ENCODE measurements at regions not wholly inside any gene's neighbourhood (a gene's known extent, or its start where the extent isn't known, plus 50 kb on each side); places are given as distances from the start of the nearest gene placed in this dataset.

GRCh38 chrX:34437586-34437985 lies 219.5 kb downstream of the TMEM47 start:
- H3K27me3 ChIP-seq = peaks cover 0 to 5% of the 10 kb centered on the region in 2 donors
- H3K9me3 ChIP-seq = no peaks in the 10 kb centered on the region
- H3K4me3 ChIP-seq = no peak overlapping the region
- ATAC-seq = no peak
- no peaks in the 10 kb centered on the region for H3K36me3 ChIP-seq
- intact Hi-C loops (cut with DNase I) = no loop called here
- no peak overlapping the region for H3K27ac ChIP-seq
- peak in 1 of 3 donors; percentile 11 for DNase-seq
- H3K4me1 ChIP-seq = no peaks in the 10 kb centered on the region
- 0% methylated on average over 2 of the region's 6 CpGs for WGBS (ENCODE audit: insufficient coverage, low coverage, low lambda C conversion rate, missing lambda C conversion rate)
- TF ChIP-seq POLR2A (IDR thresholded peaks at IDR 0.05) (no peak), CTCF (IDR thresholded peaks at IDR 0.05) (no peak)

- H3K27me3 ChIP-seq = no peaks in the 10 kb centered on the region
- no peak overlapping the region for H3K4me3 ChIP-seq
- H3K36me3 ChIP-seq = no peaks in the 10 kb centered on the region
- intact Hi-C loops (cut with DNase I) = no loop called here
- H3K4me1 ChIP-seq = no peaks in the 10 kb centered on the region
- TF ChIP-seq CTCF (IDR thresholded peaks at IDR 0.05) (peak in 3 of 4 donors; percentile 24 to 37 (median 25)), POLR2A (IDR thresholded peaks at IDR 0.05) (no peak)
- no peaks in the 10 kb centered on the region for H3K9me3 ChIP-seq
- no peak for DNase-seq
- no peak overlapping the region for H3K27ac ChIP-seq
- peak; percentile 35 to 71 (median 50) for ATAC-seq
Observed at GRCh38 chrX:34426334-34426733, 230.8 kb downstream of the TMEM47 start.

GRCh38 chrX:34406580-34406979 lies 250.5 kb downstream of the TMEM47 start:
- no peak overlapping the region for H3K27ac ChIP-seq
- peaks cover 0 to 7% (median 0%) of the 10 kb centered on the region in 4 donors for H3K4me1 ChIP-seq
- TF ChIP-seq POLR2A (IDR thresholded peaks at IDR 0.05) = no peak
- no peak for TF ChIP-seq CTCF (IDR thresholded peaks at IDR 0.05)
- H3K4me3 ChIP-seq = no peak overlapping the region
- no peaks in the 10 kb centered on the region for H3K27me3 ChIP-seq
- ATAC-seq = no peak
- intact Hi-C loops (cut with DNase I) = no loop called here
- no peaks in the 10 kb centered on the region for H3K36me3 ChIP-seq
- no peaks in the 10 kb centered on the region for H3K9me3 ChIP-seq
- no peak for DNase-seq
- WGBS (ENCODE audit: insufficient coverage, low coverage, low lambda C conversion rate, missing lambda C conversion rate) = 70% methylated on average over 1 of the region's 1 CpG

- H3K27ac ChIP-seq = peak overlapping the region in 2 of 3 donors; percentile 61 to 66
- intact Hi-C loops (cut with DNase I) = no loop called here
- ATAC-seq (peak; percentile 87 to 98 (median 94)), DNase-seq (peak; percentile 51 to 80 (median 80))
- WGBS (ENCODE audit: insufficient coverage, low coverage, low lambda C conversion rate, missing lambda C conversion rate) = 14% methylated on average over 2 of the region's 7 CpGs
- TF ChIP-seq POLR2A (IDR thresholded peaks at IDR 0.05) = no peak
- TF ChIP-seq CTCF (IDR thresholded peaks at IDR 0.05) = peak in 2 of 4 donors; percentile 4 to 10
- no peaks in the 10 kb centered on the region for H3K36me3 ChIP-seq
- peaks cover 0 to 7% (median 0%) of the 10 kb centered on the region in 4 donors for H3K4me1 ChIP-seq
- H3K9me3 ChIP-seq = no peaks in the 10 kb centered on the region
- H3K27me3 ChIP-seq = no peaks in the 10 kb centered on the region
- H3K4me3 ChIP-seq = no peak overlapping the region
Observed at GRCh38 chrX:34404386-34405070, 252.6 kb downstream of the TMEM47 start.

Data from right lobe of liver (tissue), 6 donors.